ENCODE measurements at regions not wholly inside any gene's neighbourhood (a gene's known extent, or its start where the extent isn't known, plus 50 kb on each side); places are given as distances from the start of the nearest gene placed in this dataset.
"Not testable (repeated sequence)": the region's sequence is repeated elsewhere in the genome, so short reads cannot be mapped to it uniquely, and the experiment has no call there.

GRCh38 chrX:71822314-71822713 is 59.2 kb downstream of the CXorf49B start:
- CTCF ChIA-PET; H3K4me1 ChIP-seq (ENCODE audit: control insufficient read depth in 2 of 2, insufficient read depth in 2 of 2, low read length in 2 of 2); H3K4me1 Mint-ChIP-seq; H2AFZ ChIP-seq (ENCODE audit: insufficient read depth, low read depth, low read length, poor library complexity, severe bottlenecking); H3K4me3 ChIP-seq (ENCODE audit: control extremely low read depth in 1 of 5, extremely low read depth in 1 of 5, insufficient read depth in 1 of 5, low read depth in 2 of 5, low read length in 4 of 5); H3K4me3 Mint-ChIP-seq; H3K27me3 Mint-ChIP-seq; H4K20me1 ChIP-seq (ENCODE audit: control insufficient read depth, insufficient read depth, low read length, poor library complexity, severe bottlenecking); H3K27me3 ChIP-seq (replicated peaks in 1 of 4; ENCODE audit: control extremely low read depth in 1 of 4, control insufficient read depth in 3 of 4, insufficient read depth in 4 of 4, low read length in 3 of 4); ATAC-seq (ENCODE audit: low read depth); H3K9me3 Mint-ChIP-seq (ENCODE audit: insufficient read depth); H3K9ac ChIP-seq (ENCODE audit: low read length); H3K79me2 ChIP-seq (ENCODE audit: control insufficient read depth, insufficient read depth, low read length); H3K27ac ChIP-seq (ENCODE audit: low read length in 2 of 2); intact Hi-C loops (cut with micrococcal nuclease); H3K27ac Mint-ChIP-seq; H3K36me3 ChIP-seq (replicated peaks in 1 of 2; ENCODE audit: control extremely low read depth in 1 of 2, control insufficient read depth in 1 of 2, extremely low read depth in 1 of 2, insufficient read depth in 2 of 2, low read length in 1 of 2); H3K9me3 ChIP-seq (ENCODE audit: control extremely low read depth in 1 of 3, control insufficient read depth in 2 of 3, insufficient read depth in 1 of 3, low read length in 2 of 3); H3K4me2 ChIP-seq (replicated peaks; ENCODE audit: low read depth, low read length, poor library complexity, severe bottlenecking); DNase-seq; POLR2A ChIA-PET: not testable (repeated sequence)
- WGBS (ENCODE audit: insufficient coverage) = no CpG with 5 or more reads among the region's 4 CpGs

GRCh38 chrX:71823391-71824057 is 60.4 kb downstream of the CXorf49B start:
- no peak for DNase-seq

More at GRCh38 chrX:71823391-71824057, 60.4 kb downstream of the CXorf49B start:
- Mint-ChIP-seq H3K27ac (no peak overlapping the region), H3K4me1 (no peaks in the 10 kb centered on the region), H3K9me3 (ENCODE audit: insufficient read depth) (no peaks in the 10 kb centered on the region), H3K4me3 (no peak overlapping the region), H3K27me3 (peaks cover 3% of the 10 kb centered on the region)
- ATAC-seq (ENCODE audit: low read depth) = no peak
- no peaks in the 10 kb centered on the region for H3K9me3 ChIP-seq (ENCODE audit: control extremely low read depth in 1 of 3, control insufficient read depth in 2 of 3, insufficient read depth in 1 of 3, low read length in 2 of 3)
- no peak overlapping the region for H3K4me2 ChIP-seq (replicated peaks; ENCODE audit: low read depth, low read length, poor library complexity, severe bottlenecking)
- H4K20me1 ChIP-seq (ENCODE audit: control insufficient read depth, insufficient read depth, low read length, poor library complexity, severe bottlenecking) = no peaks in the 10 kb centered on the region
- WGBS (ENCODE audit: insufficient coverage) = 76% methylated on average over 7 of the region's 12 CpGs
- POLR2A ChIA-PET = no interaction called here
- H3K79me2 ChIP-seq (ENCODE audit: control insufficient read depth, insufficient read depth, low read length) = no peaks in the 10 kb centered on the region
- no peak overlapping the region for H3K9ac ChIP-seq (ENCODE audit: low read length)
- no peaks in the 10 kb centered on the region for H3K27me3 ChIP-seq (replicated peaks in 1 of 4; ENCODE audit: control extremely low read depth in 1 of 4, control insufficient read depth in 3 of 4, insufficient read depth in 4 of 4, low read length in 3 of 4)
- no peaks in the 10 kb centered on the region for H3K36me3 ChIP-seq (replicated peaks in 1 of 2; ENCODE audit: control extremely low read depth in 1 of 2, control insufficient read depth in 1 of 2, extremely low read depth in 1 of 2, insufficient read depth in 2 of 2, low read length in 1 of 2)
- CTCF ChIA-PET = no interaction called here
- TF ChIP-seq EZH2 (IDR thresholded peaks at IDR 0.05; ENCODE audit: borderline replicate concordance, insufficient read depth, low read depth, low read length, poor library complexity, severe bottlenecking) (no peak), CTCF (IDR thresholded peaks at IDR 0.05) (no peak)
- intact Hi-C loops (cut with micrococcal nuclease) = no loop called here
- no peak overlapping the region for H3K27ac ChIP-seq (ENCODE audit: low read length in 2 of 2)
- no peak overlapping the region for H3K4me3 ChIP-seq (ENCODE audit: control extremely low read depth in 1 of 5, extremely low read depth in 1 of 5, insufficient read depth in 1 of 5, low read depth in 2 of 5, low read length in 4 of 5)
- no peak overlapping the region for H2AFZ ChIP-seq (ENCODE audit: insufficient read depth, low read depth, low read length, poor library complexity, severe bottlenecking)
- no peaks in the 10 kb centered on the region for H3K4me1 ChIP-seq (ENCODE audit: control insufficient read depth in 2 of 2, insufficient read depth in 2 of 2, low read length in 2 of 2)

Measured in B cell (primary cell).